Tibial nerve (tissue), 4 donors: ENCODE measurements at regions not wholly inside any gene's neighbourhood (a gene's known extent, or its start where the extent isn't known, plus 50 kb on each side); places are given as distances from the start of the nearest gene placed in this dataset.

ENCODE experiments used
- DNase-seq, 2 donors: peaks; one replicate each; pipeline ENCODE4 v3.0.0-alpha.2; 2019; ENCODE audit warnings: low spot score in 2 of 2
- H3K27ac ChIP-seq, 4 donors: fragments of 200-600 bp; sonication (generic) in 3 of 4; one replicate each; pipeline ENCODE4 v1.5.1; 2017 to 2019; ENCODE audit warnings: mild to moderate bottlenecking in 1 of 4
- H3K27me3 ChIP-seq, 2 donors: fragments of 200-600 bp; sonication (generic) in 1 of 2; one replicate each; pipeline versions ENCODE4 v1.5.1 to v1.6.0; 2017 to 2019
- H3K36me3 ChIP-seq, 3 donors: fragments of 200-600 bp; sonication (generic); one replicate each; pipeline ENCODE4 v1.5.1; 2018 to 2019
- H3K4me1 ChIP-seq, 4 donors: fragments of 200-600 bp; sonication (generic) in 3 of 4; one replicate each; pipeline ENCODE4 v1.5.1; 2017 to 2019
- H3K4me3 ChIP-seq, 4 donors: fragments of 200-600 bp; sonication (generic) in 3 of 4; one replicate each; pipeline ENCODE4 v1.5.1; 2017 to 2019; ENCODE audit warnings: mild to moderate bottlenecking in 1 of 4, moderate library complexity in 1 of 4
- H3K9me3 ChIP-seq, 4 donors: fragments of 200-600 bp; sonication (generic) in 3 of 4; one replicate each; pipeline ENCODE4 v1.5.1; 2017 to 2019
- CTCF ChIP-seq, 5 experiments: fragments of 200-600 bp in 3 of 5; fragments of 450-650 bp in 2 of 5; sonication (generic) in 3 of 5; IDR thresholded peaks; one replicate each; pipeline ENCODE4 v1.5.1; 2016 to 2019; ENCODE audit warnings: antibody characterized with exemption in 5 of 5, mild to moderate bottlenecking in 3 of 5, moderate library complexity in 2 of 5
- EP300 ChIP-seq, 2 donors: sonication (generic); formaldehyde crosslinking; IDR thresholded peaks; one replicate each; pipeline ENCODE4 v1.6.1; 2017; ENCODE audit warnings: antibody characterized with exemption in 2 of 2, mild to moderate bottlenecking in 1 of 2
- POLR2A ChIP-seq, 2 donors: fragments of 450-650 bp; IDR thresholded peaks; one replicate each; pipeline ENCODE4 v1.6.1; 2017; ENCODE audit warnings: antibody characterized with exemption in 2 of 2, mild to moderate bottlenecking in 2 of 2, moderate library complexity in 2 of 2
- WGBS, 2 donors: methylation state at CpG; one replicate each; pipeline ENCODE4 v1.1.5; 2018; 5-methylcytosine and 5-hydroxymethylcytosine counted together

- no peaks in the 10 kb centered on the region for H3K4me1 ChIP-seq
- H3K9me3 ChIP-seq, result peaks cover 0 to 4% (median 0%) of the 10 kb centered on the region in 4 donors
- H3K36me3 ChIP-seq, result no peaks in the 10 kb centered on the region
- WGBS, 2 donors, result 61 to 63% methylated on average over 3 of the region's 3 CpGs
- H3K27me3 ChIP-seq, result no peaks in the 10 kb centered on the region
- no peak overlapping the region for H3K27ac ChIP-seq
- no peak overlapping the region for H3K4me3 ChIP-seq
- DNase-seq, result no peak
- TF ChIP-seq POLR2A (IDR thresholded peaks at IDR 0.05) (no peak), CTCF (IDR thresholded peaks at IDR 0.05) (no peak), EP300 (IDR thresholded peaks at IDR 0.05) (no peak)
These were observed 180.4 kb downstream of the HAPSTR1 start for GRCh38 chr16:9271841-9272240.

GRCh38 chr16:9275377-9275776 is 183.9 kb downstream of the HAPSTR1 start:
- Histone ChIP-seq H3K27ac (no peak overlapping the region), H3K4me3 (no peak overlapping the region), H3K27me3 (no peaks in the 10 kb centered on the region), H3K36me3 (no peaks in the 10 kb centered on the region), H3K9me3 (no peaks in the 10 kb centered on the region), H3K4me1 (no peaks in the 10 kb centered on the region)
- no peak for DNase-seq
- TF ChIP-seq EP300 (IDR thresholded peaks at IDR 0.05) (no peak), CTCF (IDR thresholded peaks at IDR 0.05) (no peak), POLR2A (IDR thresholded peaks at IDR 0.05) (no peak)
- 76 to 79% methylated on average over 7 of the region's 7 CpGs for WGBS, 2 donors

- H3K9me3 ChIP-seq, result no peaks in the 10 kb centered on the region
- H3K27me3 ChIP-seq, result no peaks in the 10 kb centered on the region
- H3K4me1 ChIP-seq, result no peaks in the 10 kb centered on the region
- TF ChIP-seq EP300 (IDR thresholded peaks at IDR 0.05), result no peak
- no peak for TF ChIP-seq POLR2A (IDR thresholded peaks at IDR 0.05)
- no peak for TF ChIP-seq CTCF (IDR thresholded peaks at IDR 0.05)
- whole genome bisulfite sequencing, 2 donors, result 58 to 64% methylated on average over 4 of the region's 4 CpGs
- no peaks in the 10 kb centered on the region for H3K36me3 ChIP-seq
- DNase-seq, result no peak
- no peak overlapping the region for H3K4me3 ChIP-seq
- no peak overlapping the region for H3K27ac ChIP-seq
These were observed 184.4 kb downstream of the HAPSTR1 start for GRCh38 chr16:9275816-9276354.

GRCh38 chr16:9279291-9280068 is 188.0 kb downstream of the HAPSTR1 start:
- 53 to 69% methylated on average over 5 of the region's 5 CpGs for whole genome bisulfite sequencing, 2 donors
- Histone ChIP-seq H3K4me3 (no peak overlapping the region), H3K27ac (no peak overlapping the region), H3K36me3 (no peaks in the 10 kb centered on the region), H3K4me1 (no peaks in the 10 kb centered on the region), H3K9me3 (no peaks in the 10 kb centered on the region), H3K27me3 (no peaks in the 10 kb centered on the region)
- no peak for TF ChIP-seq CTCF (IDR thresholded peaks at IDR 0.05)
- no peak for TF ChIP-seq POLR2A (IDR thresholded peaks at IDR 0.05)
- TF ChIP-seq EP300 (IDR thresholded peaks at IDR 0.05), result no peak
- DNase-seq, result no peak

- Histone ChIP-seq H3K4me3 (no peak overlapping the region), H3K4me1 (no peaks in the 10 kb centered on the region), H3K36me3 (no peaks in the 10 kb centered on the region), H3K27me3 (no peaks in the 10 kb centered on the region), H3K9me3 (no peaks in the 10 kb centered on the region), H3K27ac (no peak overlapping the region)
- TF ChIP-seq CTCF (IDR thresholded peaks at IDR 0.05) (no peak), EP300 (IDR thresholded peaks at IDR 0.05) (no peak), POLR2A (IDR thresholded peaks at IDR 0.05) (no peak)
- WGBS, 2 donors, result 75 to 78% methylated on average over 3 of the region's 3 CpGs
- DNase-seq, result no peak
These were observed 188.6 kb downstream of the HAPSTR1 start for GRCh38 chr16:9280069-9280466.
